Colonic mucosa (tissue), 4 donors: ENCODE measurements at regions not wholly inside any gene's neighbourhood (a gene's known extent, or its start where the extent isn't known, plus 50 kb on each side); places are given as distances from the start of the nearest gene placed in this dataset.

Source experiments
- DNase-seq: peaks from one replicate; pipeline ENCODE4 v3.0.0-alpha.2; 2020
- H3K27ac ChIP-seq: fragments of 200-600 bp; one replicate; pipeline ENCODE4 v1.8.0; 2021
- H3K27me3 ChIP-seq: fragments of 200-600 bp; one replicate; pipeline ENCODE4 v1.8.0; 2021
- H3K36me3 ChIP-seq: fragments of 200-600 bp; one replicate; pipeline ENCODE4 v1.8.0; 2021
- H3K4me1 ChIP-seq: fragments of 200-600 bp; one replicate; pipeline ENCODE4 v1.8.0; 2021; ENCODE audit warnings: mild to moderate bottlenecking
- H3K4me3 ChIP-seq: fragments of 200-600 bp; one replicate; pipeline ENCODE4 v1.8.0; 2021
- H3K9ac ChIP-seq, 2 donors: one replicate each; pipeline ENCODE4 v1.7.0; 2013; ENCODE audit warnings: control low read depth in 2 of 2, low read depth in 2 of 2, low read length in 2 of 2
- H3K9me3 ChIP-seq: fragments of 200-600 bp; one replicate; pipeline ENCODE4 v1.8.0; 2021
- CTCF ChIP-seq: fragments of 200-600 bp; IDR thresholded peaks from one replicate; pipeline ENCODE4 v1.8.0; 2022; ENCODE audit warnings: antibody characterized with exemption, mild to moderate bottlenecking
- intact Hi-C: fragments of 100-400 bp; cut with DNase I; formaldehyde crosslinking; loops from one replicate; pipeline ENCODE4 v1.14.1; 2022
- donor health status: healthy.
- donor health status: DM: no; HTN: no; CAD: no.
- donor health status: DM: no; HTN: no; CAD: no.

GRCh38 chr15:29933042-29933803, 111.0 kb upstream of the TJP1 start:
- Histone ChIP-seq H3K36me3 (no peaks in the 10 kb centered on the region), H3K4me3 (no peak overlapping the region), H3K4me1 (no peaks in the 10 kb centered on the region), H3K27me3 (no peaks in the 10 kb centered on the region), H3K27ac (no peak overlapping the region), H3K9ac (no peak overlapping the region), H3K9me3 (no peaks in the 10 kb centered on the region)
- intact Hi-C loops = loop anchor here (10.0 kb wide), 2 partner anchors 142 to 188 kb away; no protein-coding TSS in a partner anchor
- no peak for DNase-seq
- no peak for TF ChIP-seq CTCF

- intact Hi-C loops = no loop called here
- no peaks in the 10 kb centered on the region for H3K27me3 ChIP-seq
- no peaks in the 10 kb centered on the region for H3K9me3 ChIP-seq
- H3K27ac ChIP-seq = peak overlapping the region; percentile 67
- no peak for TF ChIP-seq CTCF
- DNase-seq = no peak
- no peak overlapping the region for H3K4me3 ChIP-seq
- H3K36me3 ChIP-seq = no peaks in the 10 kb centered on the region
- no peak overlapping the region for H3K9ac ChIP-seq
- peaks cover 8% of the 10 kb centered on the region for H3K4me1 ChIP-seq
Observed at GRCh38 chr15:29926083-29926388, 103.8 kb upstream of the TJP1 start.

GRCh38 chr15:29925227-29926082, 103.2 kb upstream of the TJP1 start:
- no peaks in the 10 kb centered on the region for H3K27me3 ChIP-seq
- H3K9ac ChIP-seq = peak overlapping the region in 1 of 2 donors; percentile 27
- TF ChIP-seq CTCF = peak; percentile 56
- peaks cover 8% of the 10 kb centered on the region for H3K4me1 ChIP-seq
- no peaks in the 10 kb centered on the region for H3K36me3 ChIP-seq
- no peak overlapping the region for H3K4me3 ChIP-seq
- peak overlapping the region; percentile 67 for H3K27ac ChIP-seq
- intact Hi-C loops = no loop called here
- no peaks in the 10 kb centered on the region for H3K9me3 ChIP-seq
- peak; percentile 67 for DNase-seq

- DNase-seq = no peak
Observed at GRCh38 chr15:29924750-29925149, 102.5 kb upstream of the TJP1 start.

More at GRCh38 chr15:29924750-29925149, 102.5 kb upstream of the TJP1 start:
- no peaks in the 10 kb centered on the region for H3K9me3 ChIP-seq
- H3K27ac ChIP-seq = peak overlapping the region; percentile 67
- no peak overlapping the region for H3K4me3 ChIP-seq
- no peaks in the 10 kb centered on the region for H3K27me3 ChIP-seq
- H3K36me3 ChIP-seq = no peaks in the 10 kb centered on the region
- peak overlapping the region in 1 of 2 donors; percentile 27 for H3K9ac ChIP-seq
- intact Hi-C loops = loop anchor here (5.0 kb wide), 1 partner anchor 122 kb away; no protein-coding TSS in a partner anchor
- TF ChIP-seq CTCF = no peak
- H3K4me1 ChIP-seq = peaks cover 8% of the 10 kb centered on the region
